ENCODE measurements at regions not wholly inside any gene's neighbourhood (a gene's known extent, or its start where the extent isn't known, plus 50 kb on each side); places are given as distances from the start of the nearest gene placed in this dataset.

GRCh38 chr20:59470521-59470920 is 133.8 kb upstream of the PHACTR3 start:
- TF ChIP-seq POLR2A (IDR thresholded peaks at IDR 0.05) (no peak), POLR2AphosphoS5 (IDR thresholded peaks at IDR 0.05) (no peak), CTCF (IDR thresholded peaks at IDR 0.05) (no peak), EP300 (IDR thresholded peaks at IDR 0.05; ENCODE audit: low read depth) (no peak)

All from transverse colon (tissue), 4 donors.